ENCODE measurements at regions not wholly inside any gene's neighbourhood (a gene's known extent, or its start where the extent isn't known, plus 50 kb on each side); places are given as distances from the start of the nearest gene placed in this dataset.
"Not testable (repeated sequence)": the region's sequence is repeated elsewhere in the genome, so short reads cannot be mapped to it uniquely, and the experiment has no call there.

GRCh38 chr9:40926404-40927259 is 201.8 kb downstream of the FOXD4L6 start:
- peaks cover 6% of the 10 kb centered on the region for H3K36me3 Mint-ChIP-seq (ENCODE audit: low read depth)
- H3K27me3 Mint-ChIP-seq (ENCODE audit: low read depth), result no peaks in the 10 kb centered on the region
- peaks cover 90% of the 10 kb centered on the region for H3K9me3 Mint-ChIP-seq
- no peaks in the 10 kb centered on the region for H3K4me1 Mint-ChIP-seq
- H3K27ac Mint-ChIP-seq, result no peak overlapping the region
- TF ChIP-seq, protein P1, sequence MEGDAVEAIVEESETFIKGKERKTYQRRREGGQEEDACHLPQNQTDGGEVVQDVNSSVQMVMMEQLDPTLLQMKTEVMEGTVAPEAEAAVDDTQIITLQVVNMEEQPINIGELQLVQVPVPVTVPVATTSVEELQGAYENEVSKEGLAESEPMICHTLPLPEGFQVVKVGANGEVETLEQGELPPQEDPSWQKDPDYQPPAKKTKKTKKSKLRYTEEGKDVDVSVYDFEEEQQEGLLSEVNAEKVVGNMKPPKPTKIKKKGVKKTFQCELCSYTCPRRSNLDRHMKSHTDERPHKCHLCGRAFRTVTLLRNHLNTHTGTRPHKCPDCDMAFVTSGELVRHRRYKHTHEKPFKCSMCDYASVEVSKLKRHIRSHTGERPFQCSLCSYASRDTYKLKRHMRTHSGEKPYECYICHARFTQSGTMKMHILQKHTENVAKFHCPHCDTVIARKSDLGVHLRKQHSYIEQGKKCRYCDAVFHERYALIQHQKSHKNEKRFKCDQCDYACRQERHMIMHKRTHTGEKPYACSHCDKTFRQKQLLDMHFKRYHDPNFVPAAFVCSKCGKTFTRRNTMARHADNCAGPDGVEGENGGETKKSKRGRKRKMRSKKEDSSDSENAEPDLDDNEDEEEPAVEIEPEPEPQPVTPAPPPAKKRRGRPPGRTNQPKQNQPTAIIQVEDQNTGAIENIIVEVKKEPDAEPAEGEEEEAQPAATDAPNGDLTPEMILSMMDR (IDR thresholded peaks at IDR 0.05; ENCODE audit: unreplicated experiment in 3 of 3), result no peak
- no peak overlapping the region for H3K4me3 Mint-ChIP-seq

DNA sequence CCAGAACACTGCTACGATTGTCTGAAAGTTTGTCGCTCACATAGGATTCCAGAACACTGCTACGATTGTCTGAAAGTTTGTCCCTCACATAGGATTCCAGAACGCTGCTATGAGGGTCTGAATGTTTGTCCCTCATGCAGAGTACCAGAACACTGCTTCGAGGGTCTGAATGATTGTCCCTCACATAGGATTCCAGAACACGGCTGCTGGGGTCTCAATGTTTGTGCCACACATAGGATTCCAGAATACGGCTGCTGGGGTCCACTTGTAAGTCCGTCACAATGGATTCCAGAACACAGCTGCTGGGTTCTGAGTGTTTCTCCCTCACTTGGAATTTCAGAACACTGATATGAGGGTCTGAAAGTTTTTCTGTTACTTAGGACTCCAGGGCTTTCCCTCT is 203.3 kb downstream of the FOXD4L6 start:
- H3K4me1 Mint-ChIP-seq, result no peaks in the 10 kb centered on the region
- peaks cover 80% of the 10 kb centered on the region for H3K9me3 Mint-ChIP-seq
- peaks cover 4% of the 10 kb centered on the region for H3K36me3 Mint-ChIP-seq (ENCODE audit: low read depth)
- H3K27me3 Mint-ChIP-seq (ENCODE audit: low read depth), result no peaks in the 10 kb centered on the region
- H3K27ac Mint-ChIP-seq, result no peak overlapping the region
- TF ChIP-seq, protein P1 (IDR thresholded peaks at IDR 0.05; ENCODE audit: unreplicated experiment in 3 of 3), result no peak
- H3K4me3 Mint-ChIP-seq, result no peak overlapping the region

DNA sequence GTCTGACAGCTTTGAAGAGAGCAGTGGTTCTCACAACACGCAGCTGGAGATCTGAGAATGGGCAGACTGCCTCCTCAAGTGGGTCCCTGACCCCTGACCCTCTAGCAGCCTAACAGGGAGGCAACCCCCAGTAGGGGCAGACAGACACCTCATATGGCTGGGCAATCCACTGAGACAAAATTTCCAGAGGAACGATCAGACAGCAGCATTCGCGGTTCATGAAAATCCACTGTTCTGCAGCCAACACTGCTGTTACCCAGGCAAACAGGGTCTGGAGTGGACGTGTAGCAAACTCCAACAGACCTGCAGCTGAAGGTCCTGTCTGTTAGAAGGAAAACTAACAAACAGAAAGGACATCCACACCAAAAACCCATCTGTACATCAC is 212.1 kb downstream of the FOXD4L6 start:
- peaks cover 76% of the 10 kb centered on the region for H3K9me3 Mint-ChIP-seq
- not testable (repeated sequence) for H3K4me1 Mint-ChIP-seq; H3K4me3 Mint-ChIP-seq; H3K27me3 Mint-ChIP-seq (ENCODE audit: low read depth); H3K27ac Mint-ChIP-seq
- H3K36me3 Mint-ChIP-seq (ENCODE audit: low read depth), result peaks cover 11% of the 10 kb centered on the region

- H3K4me3 Mint-ChIP-seq; H3K27ac Mint-ChIP-seq; H3K27me3 Mint-ChIP-seq (ENCODE audit: low read depth); H3K4me1 Mint-ChIP-seq: not testable (repeated sequence)
- peaks cover 15% of the 10 kb centered on the region for H3K36me3 Mint-ChIP-seq (ENCODE audit: low read depth)
- H3K9me3 Mint-ChIP-seq, result peaks cover 82% of the 10 kb centered on the region
Measured at GRCh38 chr9:40915660-40916398, 212.7 kb downstream of the FOXD4L6 start.

DNA sequence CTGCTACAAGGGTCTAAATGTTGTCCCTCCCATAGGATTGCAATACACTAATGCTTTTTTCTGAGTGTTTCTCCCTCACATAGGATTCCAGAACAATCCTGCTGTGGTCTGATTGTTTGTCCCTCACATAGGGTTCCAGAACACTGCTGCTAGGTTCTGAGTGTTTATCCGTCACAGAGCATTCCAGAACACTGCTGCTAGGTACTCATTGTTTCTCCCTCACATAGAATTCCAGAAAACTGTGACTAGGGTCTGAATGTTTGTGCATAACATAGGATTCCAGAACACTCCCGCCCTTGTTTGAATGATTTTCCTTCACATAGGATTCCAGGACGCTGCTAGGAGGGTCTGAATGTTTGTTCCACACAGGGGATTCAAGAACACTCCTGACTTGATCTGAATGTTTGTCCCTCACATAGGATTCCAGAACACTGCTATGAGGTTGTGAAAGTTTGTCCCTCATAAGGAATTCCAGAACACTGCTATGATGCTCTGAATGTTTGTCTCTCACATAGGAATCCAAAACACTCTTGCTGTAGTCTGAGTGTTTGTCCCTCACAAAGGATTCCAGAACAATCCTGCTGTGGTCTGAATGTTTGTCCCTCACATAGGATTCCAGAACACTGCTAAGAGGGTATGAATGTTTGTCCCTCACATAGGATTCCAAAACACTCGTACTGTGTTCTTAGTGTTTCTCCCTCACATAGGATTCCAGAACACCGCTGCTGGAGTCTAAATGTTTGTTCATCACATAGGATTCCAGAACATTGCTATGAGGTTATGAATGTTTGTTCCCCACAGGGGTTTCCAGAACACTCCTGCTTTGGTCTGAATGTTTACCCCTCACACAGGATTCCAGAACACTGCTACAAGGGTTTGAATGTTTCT is 213.5 kb downstream of the FOXD4L6 start:
- TF ChIP-seq, protein P1 (IDR thresholded peaks at IDR 0.05; ENCODE audit: unreplicated experiment in 3 of 3), result no peak
- H3K27ac Mint-ChIP-seq, result no peak overlapping the region
- H3K4me3 Mint-ChIP-seq, result no peak overlapping the region
- peaks cover 15% of the 10 kb centered on the region for H3K36me3 Mint-ChIP-seq (ENCODE audit: low read depth)
- no peaks in the 10 kb centered on the region for H3K4me1 Mint-ChIP-seq
- H3K27me3 Mint-ChIP-seq (ENCODE audit: low read depth), result no peaks in the 10 kb centered on the region
- peaks cover 83% of the 10 kb centered on the region for H3K9me3 Mint-ChIP-seq

- peaks cover 81% of the 10 kb centered on the region for H3K9me3 Mint-ChIP-seq
- no peaks in the 10 kb centered on the region for H3K4me1 Mint-ChIP-seq
- no peak overlapping the region for H3K27ac Mint-ChIP-seq
- H3K27me3 Mint-ChIP-seq (ENCODE audit: low read depth), result no peaks in the 10 kb centered on the region
- H3K36me3 Mint-ChIP-seq (ENCODE audit: low read depth), result peaks cover 15% of the 10 kb centered on the region
- H3K4me3 Mint-ChIP-seq, result no peak overlapping the region
- TF ChIP-seq, protein P1 (IDR thresholded peaks at IDR 0.05; ENCODE audit: unreplicated experiment in 3 of 3), result no peak
Measured at GRCh38 chr9:40913928-40914673, 214.4 kb downstream of the FOXD4L6 start.

Measured in nephron (organoid).